ENCODE measurements at regions not wholly inside any gene's neighbourhood (a gene's known extent, or its start where the extent isn't known, plus 50 kb on each side); places are given as distances from the start of the nearest gene placed in this dataset.

GRCh38 chr10:21260066-21260465 is 265.4 kb downstream of the SKIDA1 start:
- ChIA-PET CTCF (ENCODE audit: partially characterized antibody) (interaction anchor here (0.7 to 3.5 kb wide), 4 partner anchors 9 to 181 kb away, joined by 3 to 12 read pairs (median 4); no protein-coding TSS in a partner anchor), POLR2A (ENCODE audit: partially characterized antibody) (no interaction called here)
- Histone ChIP-seq H3K4me3 (ENCODE audit: extremely low read depth in 1 of 4, insufficient read depth in 2 of 4, low read depth in 3 of 4, low read length in 4 of 4) (no peak overlapping the region), H3K79me1 (ENCODE audit: low read depth, low read length) (no peaks in the 10 kb centered on the region), H3K14ac (ENCODE audit: insufficient read length) (no peak overlapping the region), H3K4me2 (ENCODE audit: insufficient read depth in 1 of 2, low read depth in 2 of 2, low read length in 2 of 2) (no peak overlapping the region), H4K91ac (replicated peaks; ENCODE audit: insufficient read length, low read length) (no peak overlapping the region), H3K36me3 (ENCODE audit: control insufficient read depth in 2 of 4, insufficient read depth in 4 of 4, low read length in 3 of 4) (peaks cover 0 to 3% (median 0%) of the 10 kb centered on the region in 4 experiments; a peak in 1 of 8 replicates), H3K56ac (replicated peaks; ENCODE audit: insufficient read length, low read depth, low read length) (no peak overlapping the region), H3K23ac (ENCODE audit: insufficient read length) (no peak overlapping the region), H4K20me1 (replicated peaks in 1 of 2; ENCODE audit: control insufficient read depth in 1 of 2, insufficient read depth in 2 of 2, low read length in 2 of 2) (no peaks in the 10 kb centered on the region), H3K23me2 (ENCODE audit: low read depth, low read length) (no peaks in the 10 kb centered on the region), H2BK15ac (ENCODE audit: low read length) (no peak overlapping the region), H3K4me1 (replicated peaks in 1 of 4; ENCODE audit: control insufficient read depth in 3 of 4, insufficient read depth in 4 of 4, low read length in 3 of 4) (peaks cover 0 to 4% (median 1%) of the 10 kb centered on the region in 4 experiments; a peak in 3 of 7 replicates), H2BK5ac (ENCODE audit: low read depth, low read length) (no peak overlapping the region), H3K27ac (ENCODE audit: low read depth, low read length) (no peak overlapping the region), H4K8ac (ENCODE audit: extremely low read depth, insufficient read depth, low read length) (no peak overlapping the region), H2BK120ac (replicated peaks; ENCODE audit: low read depth, low read length) (no peak overlapping the region), H2AK5ac (ENCODE audit: low read depth, low read length) (no peak overlapping the region), H4K5ac (ENCODE audit: insufficient read length, low read depth, low read length) (no peak overlapping the region), H3K4ac (replicated peaks; ENCODE audit: insufficient read length, low read depth, low read length) (no peak overlapping the region), H2BK20ac (ENCODE audit: low read length) (no peak overlapping the region), H3K79me2 (ENCODE audit: control insufficient read depth in 1 of 2, insufficient read depth in 2 of 2, low read length in 2 of 2) (no peaks in the 10 kb centered on the region), H3K27me3 (replicated peaks in 1 of 4; ENCODE audit: control insufficient read depth in 3 of 4, extremely low read depth in 1 of 4, insufficient read depth in 3 of 4, low read length in 3 of 4) (no peaks in the 10 kb centered on the region), H3K18ac (ENCODE audit: extremely low read depth, low read length) (no peak overlapping the region), H2AFZ (ENCODE audit: low read length) (no peak overlapping the region), H3K9me3 (ENCODE audit: insufficient read depth in 2 of 2, low read depth in 1 of 2, low read length in 1 of 2) (no peaks in the 10 kb centered on the region), H2BK12ac (ENCODE audit: low read depth, low read length) (no peak overlapping the region), H3K9ac (replicated peaks in 1 of 4; ENCODE audit: extremely low read depth in 1 of 4, low read depth in 3 of 4, low read length in 3 of 4) (no peak overlapping the region)
- WGBS, 2 experiments (ENCODE audit: extremely low coverage in 1 of 2, insufficient coverage in 1 of 2, insufficient read length in 1 of 2, insufficient replicate concordance in 2 of 2, low coverage in 1 of 2, low lambda C conversion rate in 2 of 2, missing lambda C conversion rate in 1 of 2): 92% methylated on average over 6 of the region's 6 CpGs; no CpG with 5 or more reads in 1 of the 2 experiments
- FAIRE-seq (no peak), DNase-seq (ENCODE audit: low read depth in 1 of 2, low spot score in 2 of 2) (no peak)
- no peak for TF ChIP-seq POLR2AphosphoS5 (IDR thresholded peaks at IDR 0.05; ENCODE audit: low read depth, low read length)
